ENCODE measurements at regions not wholly inside any gene's neighbourhood (a gene's known extent, or its start where the extent isn't known, plus 50 kb on each side); places are given as distances from the start of the nearest gene placed in this dataset.

GRCh38 chr6:82772851-82773717 is 292.6 kb downstream of the UBE3D start:
- no peak for TF ChIP-seq EZH2 (IDR thresholded peaks at IDR 0.05; ENCODE audit: borderline replicate concordance, low read length)
- TF ChIP-seq, protein P1, sequence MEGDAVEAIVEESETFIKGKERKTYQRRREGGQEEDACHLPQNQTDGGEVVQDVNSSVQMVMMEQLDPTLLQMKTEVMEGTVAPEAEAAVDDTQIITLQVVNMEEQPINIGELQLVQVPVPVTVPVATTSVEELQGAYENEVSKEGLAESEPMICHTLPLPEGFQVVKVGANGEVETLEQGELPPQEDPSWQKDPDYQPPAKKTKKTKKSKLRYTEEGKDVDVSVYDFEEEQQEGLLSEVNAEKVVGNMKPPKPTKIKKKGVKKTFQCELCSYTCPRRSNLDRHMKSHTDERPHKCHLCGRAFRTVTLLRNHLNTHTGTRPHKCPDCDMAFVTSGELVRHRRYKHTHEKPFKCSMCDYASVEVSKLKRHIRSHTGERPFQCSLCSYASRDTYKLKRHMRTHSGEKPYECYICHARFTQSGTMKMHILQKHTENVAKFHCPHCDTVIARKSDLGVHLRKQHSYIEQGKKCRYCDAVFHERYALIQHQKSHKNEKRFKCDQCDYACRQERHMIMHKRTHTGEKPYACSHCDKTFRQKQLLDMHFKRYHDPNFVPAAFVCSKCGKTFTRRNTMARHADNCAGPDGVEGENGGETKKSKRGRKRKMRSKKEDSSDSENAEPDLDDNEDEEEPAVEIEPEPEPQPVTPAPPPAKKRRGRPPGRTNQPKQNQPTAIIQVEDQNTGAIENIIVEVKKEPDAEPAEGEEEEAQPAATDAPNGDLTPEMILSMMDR (conservative IDR thresholded peaks at IDR 0.05 in 1 of 2, IDR thresholded peaks at IDR 0.05 in 1 of 2; ENCODE audit: extremely low read depth in 1 of 2, insufficient read depth in 1 of 2, low read depth in 1 of 2, low read length in 2 of 2), result no peak
